K562 (cell line): ENCODE measurements at regions not wholly inside any gene's neighbourhood (a gene's known extent, or its start where the extent isn't known, plus 50 kb on each side); places are given as distances from the start of the nearest gene placed in this dataset.

Source experiments
- ATAC-seq: fragments of 200-7000 bp; cut with Tn5 transposase; 3 replicates; pipeline ENCODE4 v1.9.1; 2020; ENCODE audit warnings: moderate library complexity
- BruUV-seq: library from RNA; stranded (reverse); fragments of 400-500 nt; replicated peaks from 2 replicates; lab custom pipeline; 2021; lab: Mats Ljungman, UMichigan
- CTCF ChIA-PET: fragments of 300-600 bp; formaldehyde crosslinking; extraction: SDS; loops from one replicate; lab custom pipeline; 2021; ENCODE audit warnings: low intra/inter-chr PET ratio; lab: Yijun Ruan, JAX
- POLR2A ChIA-PET: fragments of 300-600, 350-650 bp; sonication (Branson Sonifier 250); formaldehyde crosslinking; extraction: SDS; loops from one replicate; lab custom pipeline; 2021; ENCODE audit warnings: antibody characterized with exemption, inconsistent platforms; lab: Yijun Ruan, JAX
- DNase-seq, 4 experiments: peaks; one replicate each; pipeline versions ENCODE4 v3.0.0 to v3.0.0-alpha.2; 2011 to 2018; ENCODE audit warnings: low spot score in 3 of 4, mixed read lengths in 3 of 4; ENCODE audit errors: extremely low read depth in 1 of 4
- FAIRE-seq: peaks from 2 replicates; lab custom pipeline; 2011; peaks lifted over from hg19 to GRCh38; lab: Jason Lieb, UNC
- H2AFZ ChIP-seq: 2 replicates; pipeline ENCODE4 v1.6.0; 2011; ENCODE audit warnings: low read depth, low read length, control low read depth, inconsistent platforms
- H3K27ac ChIP-seq: fragments of 200-600 bp; 3 replicates; pipeline ENCODE4 v1.8.0; 2011; ENCODE audit warnings: low read depth, mild to moderate bottlenecking, control low read depth, inconsistent platforms, low read length, moderate library complexity, mixed read lengths; ENCODE audit errors: extremely low read depth
- H3K27me3 ChIP-seq, 2 experiments: fragments of 300-600 bp in 1 of 2; 2 replicates in 1 of 2; 3 replicates in 1 of 2; pipeline versions ENCODE4 v1.6.0 to v1.8.0; 2011; ENCODE audit warnings: inconsistent platforms in 2 of 2, low read length in 2 of 2, mild to moderate bottlenecking in 1 of 2, mixed read lengths in 1 of 2, moderate library complexity in 1 of 2; ENCODE audit not compliant: control insufficient read depth in 2 of 2, insufficient read depth in 2 of 2
- H3K36me3 ChIP-seq: fragments of 300-600 bp; 3 replicates; pipeline ENCODE4 v1.8.0; 2011; ENCODE audit warnings: mild to moderate bottlenecking, low read length, inconsistent platforms; ENCODE audit not compliant: control insufficient read depth, insufficient read depth
- H3K4me1 ChIP-seq, 2 experiments: fragments of 200-600 bp in 1 of 2; replicated peaks in 1 of 2; 2 replicates in 1 of 2; 3 replicates in 1 of 2; pipeline versions ENCODE4 v1.5.1 to v1.8.0; 2011; ENCODE audit warnings: inconsistent platforms in 2 of 2, low read length in 2 of 2, mild to moderate bottlenecking in 1 of 2, mixed read lengths in 1 of 2, moderate library complexity in 1 of 2; ENCODE audit not compliant: control insufficient read depth in 2 of 2, insufficient read depth in 2 of 2
- H3K4me2 ChIP-seq: 2 replicates; pipeline ENCODE4 v1.6.1; 2011; ENCODE audit warnings: low read length, control low read depth, inconsistent platforms, mixed read lengths; ENCODE audit not compliant: insufficient read depth
- H3K4me3 ChIP-seq: fragments of 200-600 bp; sonication (generic), shearing (Covaris generic); 2 replicates; pipeline ENCODE4 v1.5.1; 2016; ENCODE audit warnings: control low read depth, inconsistent platforms
- H3K79me2 ChIP-seq: fragments of 200-600 bp; 3 replicates; pipeline ENCODE4 v1.8.0; 2011; ENCODE audit warnings: low read length, inconsistent platforms; ENCODE audit not compliant: control insufficient read depth, insufficient read depth
- H3K9ac ChIP-seq, 2 experiments: 2 replicates each; pipeline versions ENCODE4 v1.6.0 to v1.6.1; 2011; ENCODE audit warnings: low read depth in 2 of 2, low read length in 2 of 2, control low read depth in 1 of 2, inconsistent platforms in 1 of 2, mild to moderate bottlenecking in 1 of 2, mixed read lengths in 1 of 2; ENCODE audit not compliant: insufficient read depth in 1 of 2
- H3K9me1 ChIP-seq: one replicate; pipeline ENCODE4 v1.6.0; 2011; ENCODE audit warnings: inconsistent platforms, mild to moderate bottlenecking, low read length, moderate library complexity; ENCODE audit not compliant: control insufficient read depth, insufficient read depth
- H3K9me3 ChIP-seq: replicated peaks from 2 replicates; pipeline ENCODE4 v1.5.1; 2011; ENCODE audit warnings: low read depth, low read length, inconsistent platforms; ENCODE audit not compliant: control insufficient read depth, insufficient read depth
- H4K20me1 ChIP-seq: replicated peaks from 2 replicates; pipeline ENCODE4 v1.6.1; 2011; ENCODE audit warnings: low read length, inconsistent platforms, mixed read lengths; ENCODE audit not compliant: control insufficient read depth, insufficient read depth
- FUS ChIP-seq: fragments of 200-400 bp; formaldehyde crosslinking; optimal IDR thresholded peaks from 2 replicates; pipeline ENCODE3; 2017; ENCODE audit warnings: low read depth, low read length
- HMG20B ChIP-seq: fragments of 250-450 bp; sonication (Bioruptor Pico); IDR thresholded peaks from 2 replicates; pipeline ENCODE4 v1.5.0; 2021; ENCODE audit warnings: mild to moderate bottlenecking
- HOXB6 ChIP-seq: fragments of 250-450 bp; sonication (Bioruptor Pico); IDR thresholded peaks from 2 replicates; pipeline ENCODE4 v1.5.1; 2022; ENCODE audit warnings: mild to moderate bottlenecking, borderline replicate concordance
- ILK ChIP-seq: fragments of 450-650 bp; IDR thresholded peaks from 2 replicates; pipeline ENCODE4 v1.6.1; 2016; ENCODE audit warnings: missing genetic modification characterization, low read depth, mild to moderate bottlenecking, missing compliant biosample characterization, moderate library complexity, borderline replicate concordance
- IRF9 ChIP-seq: fragments of 450-650 bp; IDR thresholded peaks from 2 replicates; pipeline ENCODE4 v1.6.1; 2016; ENCODE audit warnings: missing biosample characterization, missing genetic modification characterization
- MYBL2 ChIP-seq, 2 experiments: fragments of 450-650 bp in 1 of 2; sonication (generic) in 1 of 2; formaldehyde crosslinking in 1 of 2; IDR thresholded peaks; 2 replicates each; pipeline versions ENCODE4 v1.6.1 to v1.8.1; 2017 to 2022; ENCODE audit warnings: borderline replicate concordance in 1 of 2, inconsistent platforms in 1 of 2, low read depth in 1 of 2, mild to moderate bottlenecking in 1 of 2, missing genetic modification reagents in 1 of 2, moderate library complexity in 1 of 2
- PPARD ChIP-seq: fragments of 250-450 bp; sonication (Bioruptor Pico); IDR thresholded peaks from 2 replicates; pipeline ENCODE4 v1.8.0; 2022; ENCODE audit warnings: inconsistent platforms, mild to moderate bottlenecking, moderate library complexity
- RNF2 ChIP-seq: sonication (generic); IDR thresholded peaks from 2 replicates; pipeline ENCODE4 v1.6.1; 2016
- SETDB1 ChIP-seq: IDR thresholded peaks from one replicate; pipeline ENCODE4 v1.6.1; 2012; ENCODE audit warnings: low read length, control low read depth, inconsistent platforms
- SIRT6 ChIP-seq: IDR thresholded peaks from one replicate; pipeline ENCODE4 v1.6.1; 2012; ENCODE audit warnings: low read depth, mild to moderate bottlenecking, control low read depth, inconsistent platforms, low read length, moderate library complexity
- SMARCB1 ChIP-seq: IDR thresholded peaks from 2 replicates; pipeline ENCODE4 v1.6.1; 2011; ENCODE audit warnings: improper control_type of control experiment, low read depth; ENCODE audit not compliant: insufficient read length
- SRSF7 ChIP-seq: fragments of 200-400 bp; formaldehyde crosslinking; optimal IDR thresholded peaks from 2 replicates; pipeline ENCODE3; 2017; ENCODE audit warnings: mild to moderate bottlenecking, low read depth, low read length
- TAF1 ChIP-seq: IDR thresholded peaks from 2 replicates; pipeline ENCODE4 v1.6.1; 2011; ENCODE audit warnings: mild to moderate bottlenecking, low read length, moderate library complexity; ENCODE audit not compliant: insufficient read depth, control insufficient read depth, severe bottlenecking; ENCODE audit errors: extremely low read depth
- TAF15 ChIP-seq: fragments of 200-400 bp; formaldehyde crosslinking; IDR thresholded peaks from 2 replicates; pipeline ENCODE4 v1.6.1; 2017; ENCODE audit warnings: mild to moderate bottlenecking, low read depth, low read length, moderate library complexity
- ZNF277 ChIP-seq: fragments of 250-450 bp; sonication (Bioruptor Pico); IDR thresholded peaks from 2 replicates; pipeline ENCODE4 v1.8.0; 2022; ENCODE audit warnings: inconsistent platforms, mild to moderate bottlenecking, moderate library complexity, borderline replicate concordance
- WGBS: fragments of 100-300 bp; shearing (Covaris generic); methylation state at CpG from one replicate; pipeline ENCODE4 v1.1.6; 2016; ENCODE audit warnings: low coverage, mixed read lengths; ENCODE audit not compliant: insufficient coverage; ENCODE audit errors: missing lambda C conversion rate; 5-methylcytosine and 5-hydroxymethylcytosine counted together
- in situ Hi-C: fragments of 300-500 bp; cut with MboI; formaldehyde crosslinking; loops from 4 replicates; pipeline ENCODE4 v1.15.0; 2018; ENCODE audit warnings: inconsistent platforms, mixed read lengths
- intact Hi-C: fragments of 100-400 bp; cut with micrococcal nuclease; formaldehyde crosslinking; loops from 2 replicates; pipeline ENCODE4 v1.14.2; 2022

GRCh38 chr15:26024241-26024640 lies 161.1 kb upstream of the ATP10A start:
- no peak for DNase-seq
- H3K36me3 ChIP-seq = no peaks in the 10 kb centered on the region
- FAIRE-seq = no peak
- H4K20me1 ChIP-seq = no peaks in the 10 kb centered on the region
- POLR2A ChIA-PET = no interaction called here
- TF ChIP-seq SMARCB1 = no peak
- no peak for TF ChIP-seq RNF2
- no peaks in the 10 kb centered on the region for H3K4me1 ChIP-seq
- no peaks in the 10 kb centered on the region for H3K9me1 ChIP-seq
- no peaks in the 10 kb centered on the region for H3K9me3 ChIP-seq
- in situ Hi-C loops = no loop called here
- no peaks in the 10 kb centered on the region; a peak in 2 of 5 replicates for H3K27me3 ChIP-seq
- no peak overlapping the region for H3K9ac ChIP-seq
- WGBS = 2% methylated on average over 4 of the region's 4 CpGs
- no peak for ATAC-seq
- H3K27ac ChIP-seq = no peak overlapping the region
- H3K4me2 ChIP-seq = no peak overlapping the region
- CTCF ChIA-PET = no interaction called here
- no peak overlapping the region for H2AFZ ChIP-seq
- no peak overlapping the region for H3K4me3 ChIP-seq
- H3K79me2 ChIP-seq = no peaks in the 10 kb centered on the region
- intact Hi-C loops = no loop called here
- no TSS peak for BruUV-seq

- CTCF ChIA-PET = no interaction called here
- no TSS peak for BruUV-seq
- TF ChIP-seq FUS (no peak), MYBL2 (IDR thresholded peaks at IDR 0.05; ENCODE audit: low read depth) (no peak), MYBL2 (CRISPR knock-in tag; IDR thresholded peaks at IDR 0.05; ENCODE audit: borderline replicate concordance) (no peak), HMG20B (CRISPR knock-in tag) (no peak), TAF15 (no peak), PPARD (CRISPR knock-in tag) (no peak), ZNF277 (no peak), HOXB6 (no peak), ILK (no peak), IRF9 (tag) (no peak), SRSF7 (no peak), SETDB1 (no peak), SIRT6 (no peak), TAF1 (no peak)
Measured at GRCh38 chr15:26023691-26024090, 160.6 kb upstream of the ATP10A start.

More at GRCh38 chr15:26023691-26024090, 160.6 kb upstream of the ATP10A start:
- H4K20me1 ChIP-seq = no peaks in the 10 kb centered on the region
- H3K4me1 ChIP-seq = no peaks in the 10 kb centered on the region
- no peaks in the 10 kb centered on the region for H3K79me2 ChIP-seq
- H3K9me3 ChIP-seq = no peaks in the 10 kb centered on the region
- in situ Hi-C loops (no loop called here), intact Hi-C loops (no loop called here)
- POLR2A ChIA-PET = interaction anchor here (0.7 kb wide), 1 partner anchor 13 kb away, joined by 3 read pairs; no protein-coding TSS in a partner anchor
- DNase-seq (no peak), FAIRE-seq (no peak), ATAC-seq (no peak)
- no peak overlapping the region for H3K27ac ChIP-seq
- WGBS = 0% methylated on average over 5 of the region's 5 CpGs
- H3K36me3 ChIP-seq = no peaks in the 10 kb centered on the region
- no peaks in the 10 kb centered on the region for H3K9me1 ChIP-seq
- no peaks in the 10 kb centered on the region; a peak in 2 of 5 replicates for H3K27me3 ChIP-seq
- no peak overlapping the region for H3K4me3 ChIP-seq
- no peak overlapping the region for H2AFZ ChIP-seq
- H3K4me2 ChIP-seq = no peak overlapping the region
- H3K9ac ChIP-seq = no peak overlapping the region
